ENCODE measurements at regions not wholly inside any gene's neighbourhood (a gene's known extent, or its start where the extent isn't known, plus 50 kb on each side); places are given as distances from the start of the nearest gene placed in this dataset.

DNA sequence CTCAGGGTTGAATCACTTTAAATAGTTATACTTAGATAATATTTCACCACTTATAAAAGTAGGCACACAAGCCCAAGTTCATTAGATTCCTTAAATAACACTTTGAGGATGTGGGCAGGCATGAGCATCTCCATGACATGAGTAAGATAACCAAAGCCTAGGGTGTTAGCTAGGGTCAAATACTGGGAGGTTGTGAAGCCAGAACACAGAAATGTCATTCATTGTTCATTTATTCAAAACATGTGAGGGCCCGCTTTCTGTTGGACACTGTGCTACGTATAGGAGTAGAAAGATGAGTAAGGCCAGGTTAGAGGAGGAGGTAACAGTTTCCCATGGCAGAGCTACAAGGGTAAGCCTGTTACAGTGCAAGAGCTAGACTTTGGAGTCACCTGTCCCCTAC is 93.5 kb upstream of the NEDD4L start:
- TF ChIP-seq, protein P1, sequence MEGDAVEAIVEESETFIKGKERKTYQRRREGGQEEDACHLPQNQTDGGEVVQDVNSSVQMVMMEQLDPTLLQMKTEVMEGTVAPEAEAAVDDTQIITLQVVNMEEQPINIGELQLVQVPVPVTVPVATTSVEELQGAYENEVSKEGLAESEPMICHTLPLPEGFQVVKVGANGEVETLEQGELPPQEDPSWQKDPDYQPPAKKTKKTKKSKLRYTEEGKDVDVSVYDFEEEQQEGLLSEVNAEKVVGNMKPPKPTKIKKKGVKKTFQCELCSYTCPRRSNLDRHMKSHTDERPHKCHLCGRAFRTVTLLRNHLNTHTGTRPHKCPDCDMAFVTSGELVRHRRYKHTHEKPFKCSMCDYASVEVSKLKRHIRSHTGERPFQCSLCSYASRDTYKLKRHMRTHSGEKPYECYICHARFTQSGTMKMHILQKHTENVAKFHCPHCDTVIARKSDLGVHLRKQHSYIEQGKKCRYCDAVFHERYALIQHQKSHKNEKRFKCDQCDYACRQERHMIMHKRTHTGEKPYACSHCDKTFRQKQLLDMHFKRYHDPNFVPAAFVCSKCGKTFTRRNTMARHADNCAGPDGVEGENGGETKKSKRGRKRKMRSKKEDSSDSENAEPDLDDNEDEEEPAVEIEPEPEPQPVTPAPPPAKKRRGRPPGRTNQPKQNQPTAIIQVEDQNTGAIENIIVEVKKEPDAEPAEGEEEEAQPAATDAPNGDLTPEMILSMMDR (conservative IDR thresholded peaks at IDR 0.05; ENCODE audit: low read depth in 2 of 2) = no peak
- no peak for TF ChIP-seq EZH2phosphoT487 (IDR thresholded peaks at IDR 0.05; ENCODE audit: unreplicated experiment)
